ENCODE measurements at regions not wholly inside any gene's neighbourhood (a gene's known extent, or its start where the extent isn't known, plus 50 kb on each side); places are given as distances from the start of the nearest gene placed in this dataset.

GRCh38 chr9:81335879-81336421 lies 353.4 kb downstream of the TLE1 start:
- no peak overlapping the region for H3K4me3 ChIP-seq
- TF ChIP-seq CTCF (IDR thresholded peaks at IDR 0.05) (no peak), POLR2A (IDR thresholded peaks at IDR 0.05) (no peak), POLR2AphosphoS5 (IDR thresholded peaks at IDR 0.05) (no peak), EP300 (IDR thresholded peaks at IDR 0.05) (no peak)
- ATAC-seq, result no peak
- 75 to 95% methylated on average over 3 of the region's 3 CpGs for WGBS, 2 donors (ENCODE audit: low coverage in 1 of 2)
- H3K27me3 ChIP-seq, result no peaks in the 10 kb centered on the region
- peaks cover 0 to 7% (median 2%) of the 10 kb centered on the region in 3 donors for H3K9me3 ChIP-seq
- no peaks in the 10 kb centered on the region for H3K36me3 ChIP-seq
- no peaks in the 10 kb centered on the region for H3K4me1 ChIP-seq
- H3K27ac ChIP-seq, result no peak overlapping the region

- Histone ChIP-seq H3K4me1 (no peaks in the 10 kb centered on the region), H3K36me3 (no peaks in the 10 kb centered on the region), H3K9me3 (peaks cover 0 to 31% (median 0%) of the 10 kb centered on the region in 3 donors), H3K27ac (no peak overlapping the region), H3K4me3 (no peak overlapping the region), H3K27me3 (no peaks in the 10 kb centered on the region)
- ATAC-seq, result no peak
- 42 to 79% methylated on average over 3 of the region's 3 CpGs for WGBS, 2 donors (ENCODE audit: low coverage in 1 of 2)
- TF ChIP-seq EP300 (IDR thresholded peaks at IDR 0.05) (no peak), POLR2A (IDR thresholded peaks at IDR 0.05) (no peak), CTCF (IDR thresholded peaks at IDR 0.05) (no peak), POLR2AphosphoS5 (IDR thresholded peaks at IDR 0.05) (no peak)
Measured at GRCh38 chr9:81321551-81321950, 367.8 kb downstream of the TLE1 start.

GRCh38 chr9:81320909-81321482 lies 368.4 kb downstream of the TLE1 start:
- TF ChIP-seq CTCF (IDR thresholded peaks at IDR 0.05), result no peak
- no peak for TF ChIP-seq EP300 (IDR thresholded peaks at IDR 0.05)
- TF ChIP-seq POLR2A (IDR thresholded peaks at IDR 0.05), result no peak
- no peak for TF ChIP-seq POLR2AphosphoS5 (IDR thresholded peaks at IDR 0.05)
- ATAC-seq, result no peak
- Histone ChIP-seq H3K36me3 (no peaks in the 10 kb centered on the region), H3K4me3 (no peak overlapping the region), H3K9me3 (peaks cover 0 to 26% (median 0%) of the 10 kb centered on the region in 3 donors), H3K4me1 (no peaks in the 10 kb centered on the region), H3K27ac (no peak overlapping the region), H3K27me3 (no peaks in the 10 kb centered on the region)
- 56 to 64% methylated on average over 3 to 4 of the region's 4 CpGs for WGBS, 2 donors (ENCODE audit: low coverage in 1 of 2)

GRCh38 chr9:81318571-81318970 lies 370.8 kb downstream of the TLE1 start:
- H3K4me1 ChIP-seq, result no peaks in the 10 kb centered on the region
- H3K4me3 ChIP-seq, result no peak overlapping the region
- 61 to 92% methylated on average over 3 of the region's 3 CpGs for WGBS, 2 donors (ENCODE audit: low coverage in 1 of 2)
- H3K9me3 ChIP-seq, result peaks cover 0 to 4% (median 0%) of the 10 kb centered on the region in 3 donors
- no peaks in the 10 kb centered on the region for H3K27me3 ChIP-seq
- no peak overlapping the region for H3K27ac ChIP-seq
- no peak for ATAC-seq
- H3K36me3 ChIP-seq, result no peaks in the 10 kb centered on the region
- TF ChIP-seq EP300 (IDR thresholded peaks at IDR 0.05) (no peak), POLR2A (IDR thresholded peaks at IDR 0.05) (no peak), CTCF (IDR thresholded peaks at IDR 0.05) (no peak), POLR2AphosphoS5 (IDR thresholded peaks at IDR 0.05) (no peak)

- no peaks in the 10 kb centered on the region for H3K27me3 ChIP-seq
- no peaks in the 10 kb centered on the region for H3K4me1 ChIP-seq
- H3K36me3 ChIP-seq, result no peaks in the 10 kb centered on the region
- no peaks in the 10 kb centered on the region for H3K9me3 ChIP-seq
- ATAC-seq, result no peak
- no peak overlapping the region for H3K27ac ChIP-seq
- WGBS, 2 donors (ENCODE audit: low coverage in 1 of 2), result 48 to 80% methylated on average over 2 to 4 of the region's 7 CpGs
- H3K4me3 ChIP-seq, result no peak overlapping the region
- no peak for TF ChIP-seq EP300 (IDR thresholded peaks at IDR 0.05)
- TF ChIP-seq POLR2AphosphoS5 (IDR thresholded peaks at IDR 0.05), result no peak
- TF ChIP-seq CTCF (IDR thresholded peaks at IDR 0.05), result no peak
- TF ChIP-seq POLR2A (IDR thresholded peaks at IDR 0.05), result no peak
Measured at GRCh38 chr9:81317939-81318338, 371.4 kb downstream of the TLE1 start.
